IPS-NIHi7 (cell line): ENCODE measurements at regions not wholly inside any gene's neighbourhood (a gene's known extent, or its start where the extent isn't known, plus 50 kb on each side); places are given as distances from the start of the nearest gene placed in this dataset.

Experiments
- DNase-seq: peaks from one replicate; pipeline ENCODE4 v3.0.0; 2012; ENCODE audit warnings: mixed read lengths; ENCODE audit errors: extremely low spot score

DNA sequence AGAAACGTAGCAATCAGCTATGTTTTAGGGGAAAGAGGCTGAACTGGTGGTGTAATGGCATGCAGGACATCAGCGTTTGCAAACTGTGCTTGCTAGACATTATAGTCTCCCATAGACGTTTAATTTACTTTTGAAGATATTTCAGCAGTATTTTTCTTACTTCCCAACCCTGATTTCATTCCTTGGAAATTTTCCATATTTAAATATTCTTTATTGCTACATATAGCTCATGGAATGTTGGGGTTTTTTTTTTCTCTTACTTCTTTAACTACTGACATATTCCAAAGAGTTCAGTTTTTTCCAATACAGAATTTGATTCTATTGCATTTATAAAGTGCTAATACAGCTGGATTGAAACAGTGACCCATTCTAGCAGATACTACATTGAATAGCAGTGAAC is 694.4 kb upstream of the CITED2 start:
- no peak for DNase-seq

- DNase-seq = no peak
These were observed 689.9 kb upstream of the CITED2 start for GRCh38 chr6:140064366-140064765.

DNA sequence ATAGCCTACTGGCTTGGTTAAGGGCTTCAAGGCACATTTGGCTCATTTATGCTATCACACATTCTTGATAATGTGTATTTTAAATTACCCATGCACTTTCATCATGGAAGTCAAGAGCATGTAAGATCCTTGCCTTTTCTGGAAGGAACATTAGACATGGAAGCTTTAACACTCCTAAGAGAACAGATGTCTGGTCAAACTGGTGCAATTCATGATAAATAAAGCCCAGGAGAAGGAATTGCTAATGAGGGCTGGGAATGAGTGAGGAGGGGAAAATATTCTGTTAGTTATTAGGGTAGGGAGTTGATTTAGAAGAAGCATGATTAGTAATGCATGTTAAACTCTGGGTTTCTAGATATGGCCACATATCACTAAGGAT is 688.6 kb upstream of the CITED2 start:
- no peak for DNase-seq

- DNase-seq = no peak
These were observed 687.9 kb upstream of the CITED2 start for GRCh38 chr6:140062043-140063020.

- no peak for DNase-seq
These were observed 686.9 kb upstream of the CITED2 start for GRCh38 chr6:140061110-140062042.

GRCh38 chr6:140059947-140060346 is 685.5 kb upstream of the CITED2 start:
- no peak for DNase-seq

GRCh38 chr6:140058863-140059262 is 684.4 kb upstream of the CITED2 start:
- no peak for DNase-seq

- DNase-seq = peak; percentile 41
These were observed 678.6 kb upstream of the CITED2 start for GRCh38 chr6:140052736-140053729.

- DNase-seq = no peak
These were observed 677.4 kb upstream of the CITED2 start for GRCh38 chr6:140051521-140052512.

GRCh38 chr6:140050101-140050995 is 675.9 kb upstream of the CITED2 start:
- DNase-seq = no peak

DNA sequence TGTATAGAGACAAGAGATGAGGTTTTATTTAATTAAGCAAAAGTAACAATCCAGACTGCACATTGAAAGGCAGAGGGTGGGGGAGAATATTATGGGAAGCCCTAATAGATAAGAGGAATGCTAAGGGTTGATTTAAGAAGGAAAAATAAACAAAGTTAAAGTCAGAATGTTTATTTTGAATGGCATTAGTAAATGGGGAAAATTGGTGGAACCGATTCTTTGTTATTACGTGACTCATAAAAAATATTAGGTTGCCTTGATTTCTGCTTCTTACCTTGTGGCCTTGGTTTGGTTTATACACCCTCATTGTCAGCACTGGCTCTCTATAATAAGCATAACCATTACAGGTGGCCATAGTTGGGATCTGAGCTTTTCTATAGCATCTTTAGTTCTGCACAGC is 674.8 kb upstream of the CITED2 start:
- no peak for DNase-seq

DNA sequence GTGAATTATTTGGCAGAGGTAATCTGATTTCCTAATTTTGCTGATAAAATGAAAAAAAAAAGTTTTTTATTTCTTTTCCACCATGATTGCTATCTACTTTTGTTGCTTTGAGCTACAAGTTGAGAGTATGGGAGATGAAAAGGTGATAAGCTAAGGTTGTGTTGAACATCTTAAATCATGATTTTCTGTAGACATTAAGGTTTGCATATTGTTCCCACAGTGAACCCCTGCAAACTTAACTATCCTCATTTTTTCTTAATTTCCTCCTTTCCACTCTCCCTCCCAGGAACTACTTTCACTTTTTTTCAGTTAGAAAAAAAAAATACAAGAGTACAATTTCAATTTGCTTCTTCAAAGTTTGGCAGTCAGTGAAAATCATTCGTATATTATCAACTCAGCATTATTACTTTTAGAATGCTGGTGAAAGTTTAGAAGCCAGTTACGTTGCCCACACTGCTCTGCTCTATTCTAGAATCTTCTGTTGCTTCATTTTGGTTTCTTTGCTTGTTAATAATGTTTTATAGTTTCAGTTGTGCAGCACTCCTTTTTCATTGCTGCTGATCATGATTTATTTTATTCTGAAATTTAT is 673.8 kb upstream of the CITED2 start:
- DNase-seq = no peak

DNA sequence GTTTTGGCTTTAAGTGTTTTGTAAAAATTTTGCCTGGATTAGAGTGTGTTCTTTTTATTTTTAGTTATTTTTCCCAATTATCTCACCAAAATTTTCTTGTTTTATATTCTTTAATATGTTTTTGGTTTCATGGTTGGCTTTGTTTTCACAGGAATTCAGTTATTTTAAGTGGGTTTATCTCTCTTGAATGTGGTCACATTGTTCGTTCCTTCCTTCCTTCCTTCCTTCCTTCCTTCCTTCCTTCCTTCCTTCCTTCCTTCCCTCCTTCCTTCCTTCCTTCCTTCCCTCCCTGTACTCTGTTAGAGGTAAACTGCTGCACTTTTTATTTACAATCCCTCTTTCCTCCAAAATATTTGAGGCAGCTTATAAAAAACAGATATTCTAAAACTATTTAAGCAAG is 672.9 kb upstream of the CITED2 start:
- DNase-seq = no peak

DNA sequence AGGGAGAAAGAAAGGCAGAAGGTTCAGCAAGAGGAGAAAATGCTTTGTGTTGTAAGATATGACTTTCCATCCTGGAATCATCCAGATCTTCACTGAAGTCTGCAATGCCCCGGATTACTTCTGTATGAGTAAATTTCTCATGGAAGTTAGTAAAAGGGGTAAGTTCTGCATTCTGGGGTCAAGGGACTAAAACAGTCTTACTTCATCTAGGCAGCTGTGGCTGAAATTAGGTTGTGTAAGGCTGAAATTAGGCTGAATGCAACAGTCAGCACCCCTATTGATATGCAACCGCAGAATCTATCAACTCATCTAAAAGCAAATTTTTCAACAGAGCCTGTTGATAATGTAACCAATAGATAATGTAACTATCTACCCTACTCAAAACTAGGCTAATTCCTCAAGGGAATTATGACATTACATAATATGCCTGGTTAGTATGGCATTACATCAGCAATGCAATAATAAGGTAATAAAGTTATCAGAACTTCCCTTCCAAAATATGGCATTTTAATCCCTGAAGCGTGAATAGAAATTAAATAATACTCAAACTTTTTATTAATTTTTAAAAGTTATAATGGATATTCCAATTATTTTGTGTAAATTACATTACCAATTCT is 671.7 kb upstream of the CITED2 start:
- no peak for DNase-seq

DNA sequence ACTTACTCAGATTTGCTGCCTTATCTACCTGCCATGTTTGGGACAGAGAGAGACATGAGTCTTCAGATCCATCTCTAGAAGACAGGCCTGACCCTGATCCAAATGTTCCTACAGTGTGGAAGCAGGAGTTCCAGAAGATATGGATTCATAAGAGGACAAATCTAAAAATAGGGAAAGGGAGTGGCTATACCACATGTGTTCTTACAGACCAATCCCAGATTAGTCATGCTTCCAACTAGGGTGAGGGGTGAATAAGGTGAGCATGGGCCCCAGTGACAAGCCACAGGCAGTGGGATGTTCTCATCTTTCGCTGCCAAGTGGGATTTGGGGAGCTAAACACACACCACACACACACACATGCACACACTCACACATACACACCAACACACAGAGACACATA is 670.7 kb upstream of the CITED2 start:
- no peak for DNase-seq

DNA sequence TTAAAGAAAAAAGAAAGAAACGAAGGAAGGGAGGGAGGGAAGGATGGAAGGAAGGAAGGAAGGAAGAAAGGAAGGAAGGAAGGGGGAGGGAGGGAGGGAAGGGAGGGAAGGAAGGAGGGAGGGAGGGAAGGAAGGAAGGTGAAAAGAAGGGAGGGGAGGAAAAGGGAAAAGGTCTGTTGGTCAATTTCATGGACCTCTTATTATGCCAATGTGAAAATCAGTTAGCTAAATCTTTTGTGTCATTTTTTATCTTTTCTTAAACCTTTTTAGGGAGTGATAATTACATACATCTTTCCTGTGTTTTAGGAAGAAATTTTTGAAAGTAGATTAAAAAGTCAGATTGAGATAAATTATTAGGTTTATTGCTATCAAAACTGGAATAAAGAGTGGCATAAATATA is 670.2 kb upstream of the CITED2 start:
- DNase-seq = no peak

- DNase-seq = no peak
These were observed 669.4 kb upstream of the CITED2 start for GRCh38 chr6:140043762-140044378.

- DNase-seq = no peak
These were observed 668.9 kb upstream of the CITED2 start for GRCh38 chr6:140043357-140043756.
